DMS53 (cell line): ENCODE measurements at regions not wholly inside any gene's neighbourhood (a gene's known extent, or its start where the extent isn't known, plus 50 kb on each side); places are given as distances from the start of the nearest gene placed in this dataset.
"Not testable (repeated sequence)": the region's sequence is repeated elsewhere in the genome, so short reads cannot be mapped to it uniquely, and the experiment has no call there.

Source experiments
- DNase-seq: peaks from one replicate; lab custom pipeline; 2025; lab: John Stamatoyannopoulos, UW

GRCh38 chr12:60195483-60195882 lies 599.7 kb downstream of the SLC16A7 start:
- DNase-seq = no peak

DNA sequence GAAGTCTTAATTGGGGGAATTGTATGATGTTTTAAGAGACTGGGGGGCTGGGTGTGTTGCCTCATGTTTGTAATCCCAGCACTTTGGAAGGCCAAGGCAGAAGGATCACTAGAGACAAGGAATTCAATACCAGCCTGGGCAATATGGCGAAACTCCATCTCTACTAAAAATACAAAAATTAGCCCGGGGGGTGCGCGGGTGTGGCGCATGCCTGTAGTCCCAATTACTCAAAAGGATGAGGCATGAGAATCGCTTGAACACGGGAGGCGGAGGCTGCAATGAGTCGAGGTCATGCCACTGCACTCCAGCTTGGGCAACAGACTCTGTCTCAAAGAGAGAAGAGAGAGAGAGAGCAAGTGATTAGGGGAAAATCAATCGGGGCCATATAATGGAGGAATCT lies 600.5 kb downstream of the SLC16A7 start:
- no peak for DNase-seq

- DNase-seq = peak; percentile 16
These were observed 601.8 kb downstream of the SLC16A7 start for GRCh38 chr12:60197589-60197988.

- no peak for DNase-seq
These were observed 606.1 kb downstream of the SLC16A7 start for GRCh38 chr12:60201891-60202290.

DNA sequence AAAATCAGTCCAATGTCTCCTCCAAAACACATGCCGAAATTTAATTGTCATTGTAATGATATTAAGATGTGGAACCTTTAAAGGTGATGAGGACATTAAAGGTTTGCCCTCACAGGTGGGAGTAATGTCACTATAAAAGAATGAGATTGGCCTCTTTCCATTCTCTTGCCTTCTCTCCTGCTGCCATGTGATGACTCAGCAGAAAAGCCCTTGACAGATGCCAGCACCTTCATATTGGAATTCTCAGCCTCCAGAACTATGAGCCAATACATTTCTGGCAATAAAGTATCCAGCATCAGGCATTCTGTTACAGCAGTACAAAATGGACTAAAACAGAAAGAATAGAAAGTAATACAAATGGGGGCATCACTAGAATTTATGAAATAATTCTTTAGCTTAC lies 609.7 kb downstream of the SLC16A7 start:
- peak; percentile 73 for DNase-seq

DNA sequence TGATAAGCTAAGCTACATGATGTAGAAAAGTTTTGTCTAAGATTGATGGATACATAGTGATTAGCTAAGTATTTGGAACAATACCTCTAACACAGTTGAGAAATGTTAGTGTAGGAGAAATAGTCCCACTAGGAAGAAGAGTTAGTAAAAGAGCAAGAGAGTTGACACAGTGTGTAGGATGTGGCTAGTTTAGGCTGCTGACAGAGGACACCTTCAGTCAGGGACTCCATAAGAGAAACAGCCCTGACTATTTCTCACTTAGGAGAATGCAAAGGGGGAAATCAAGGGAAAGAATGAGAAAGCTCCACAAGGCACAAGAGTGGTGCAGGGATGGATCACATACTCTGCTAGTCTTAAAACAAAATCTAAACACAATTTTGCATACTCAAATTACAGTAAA lies 613.7 kb downstream of the SLC16A7 start:
- DNase-seq = peak; percentile 51

DNA sequence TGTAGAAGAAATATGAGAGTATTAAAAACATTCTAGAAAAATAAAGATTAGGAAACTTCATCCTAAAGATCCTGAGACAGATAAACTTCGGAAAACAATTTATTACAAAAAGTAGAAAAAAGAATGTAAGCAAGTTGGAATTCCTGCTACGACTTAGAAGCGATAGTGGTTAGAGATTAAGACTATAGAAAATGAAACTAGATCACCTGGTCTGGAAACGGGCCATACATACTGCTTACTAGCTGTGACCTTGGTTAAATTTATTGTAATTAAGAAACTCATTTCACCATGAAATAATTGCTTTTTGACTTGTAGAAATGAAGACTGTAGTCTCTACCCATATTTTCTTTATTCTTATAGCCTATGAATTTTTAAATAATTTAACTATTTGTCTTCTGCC lies 614.1 kb downstream of the SLC16A7 start:
- DNase-seq = peak; percentile 58

DNA sequence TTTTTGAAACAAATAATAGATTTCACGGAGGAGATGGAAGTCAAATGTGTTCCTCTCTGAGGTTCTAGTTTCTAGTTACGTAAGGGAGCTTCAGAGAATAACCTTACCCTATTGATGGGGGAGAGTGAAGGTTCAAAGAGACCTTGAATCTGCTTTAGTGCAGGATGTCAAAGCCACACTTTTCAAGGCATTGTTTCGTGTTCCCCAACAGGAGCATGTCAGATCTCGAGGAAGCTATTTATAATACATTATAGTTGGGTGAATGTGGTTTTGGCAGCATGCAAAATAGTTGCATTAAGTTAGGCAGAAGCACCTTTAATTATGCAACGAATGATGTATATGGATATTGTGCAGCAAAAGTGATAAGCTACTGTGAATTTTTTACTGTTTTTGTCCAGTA lies 614.9 kb downstream of the SLC16A7 start:
- peak; percentile 36 for DNase-seq

GRCh38 chr12:60211244-60211643 lies 615.4 kb downstream of the SLC16A7 start:
- DNase-seq = no peak

DNA sequence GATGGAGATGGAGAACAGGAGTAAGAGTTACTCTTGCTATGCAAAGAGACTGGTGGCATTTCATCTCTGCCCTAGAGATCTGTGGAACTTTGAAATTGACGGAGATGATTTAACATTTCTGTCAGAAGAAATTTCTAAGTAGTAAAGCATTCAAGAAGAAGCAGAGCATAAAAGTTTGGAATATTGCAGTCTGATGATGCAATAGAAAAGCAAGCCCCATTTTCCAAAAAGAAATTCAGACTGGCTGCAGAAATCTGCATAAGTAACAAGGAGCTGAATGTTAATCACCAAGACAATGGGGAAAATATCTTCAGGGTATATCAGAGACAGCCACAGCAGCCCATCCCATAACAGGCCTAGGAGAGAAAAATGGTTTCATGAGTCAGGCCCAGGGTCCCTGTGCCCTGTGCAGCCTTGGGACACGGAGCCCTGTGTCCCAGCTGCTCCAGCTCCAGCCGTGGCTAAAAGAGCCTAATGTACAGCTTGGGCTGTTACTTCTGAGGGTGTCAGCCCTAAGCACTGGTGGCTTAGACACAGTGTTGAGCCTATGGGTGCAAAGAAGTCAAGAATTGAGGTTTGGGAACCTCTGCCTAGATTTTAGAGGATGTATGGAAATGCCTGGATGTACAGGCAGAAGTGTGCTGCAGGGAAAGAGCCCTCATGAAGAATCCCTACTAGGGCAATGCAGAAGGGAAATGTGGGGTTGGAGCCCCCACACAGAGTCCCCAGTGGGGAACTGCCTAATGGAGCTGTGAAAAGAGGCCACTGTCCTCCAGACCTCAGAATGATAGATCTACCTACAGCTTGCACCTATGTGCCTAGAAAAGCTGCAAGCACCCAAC lies 616.6 kb downstream of the SLC16A7 start:
- no peak for DNase-seq

- not testable (repeated sequence) for DNase-seq
These were observed 617.4 kb downstream of the SLC16A7 start for GRCh38 chr12:60213272-60213671.

DNA sequence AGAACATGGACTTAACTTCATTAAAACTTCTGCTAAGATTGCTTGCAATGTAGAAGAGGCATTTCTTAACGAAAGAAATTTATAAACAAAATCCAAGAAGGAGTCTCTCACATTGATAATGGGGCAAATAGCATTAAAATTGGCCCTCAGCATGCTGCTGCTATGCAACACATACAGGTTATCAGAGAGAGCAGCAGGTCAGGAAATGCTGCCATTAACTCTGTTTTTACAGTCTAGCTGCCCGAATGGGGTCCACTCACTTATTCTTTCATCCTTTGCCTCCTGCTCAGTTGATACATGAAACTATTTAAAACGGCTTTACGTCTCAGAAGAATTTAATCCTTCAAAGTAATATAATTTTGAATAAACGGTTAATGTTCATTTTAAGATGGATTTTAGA lies 620.4 kb downstream of the SLC16A7 start:
- DNase-seq = no peak

DNA sequence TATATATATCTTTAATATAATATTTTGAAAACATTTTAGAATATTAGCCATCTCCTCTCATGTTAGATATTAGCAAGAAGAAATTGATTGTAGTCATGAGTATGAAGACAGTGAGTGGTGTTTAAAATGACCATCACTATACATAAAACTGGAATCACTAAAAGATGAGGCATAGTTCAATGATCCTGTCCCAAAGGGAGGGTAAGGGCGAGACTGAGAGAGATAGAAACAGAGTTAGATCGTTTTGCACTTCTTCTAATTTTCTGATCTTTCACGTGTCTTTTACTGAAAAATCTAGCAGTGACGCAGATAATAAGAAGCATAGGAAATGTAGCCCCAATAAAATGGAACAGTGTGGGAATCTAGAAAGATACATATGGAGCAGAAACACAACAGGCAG lies 627.4 kb downstream of the SLC16A7 start:
- DNase-seq = no peak

- no peak for DNase-seq
These were observed 629.6 kb downstream of the SLC16A7 start for GRCh38 chr12:60225216-60226000.

DNA sequence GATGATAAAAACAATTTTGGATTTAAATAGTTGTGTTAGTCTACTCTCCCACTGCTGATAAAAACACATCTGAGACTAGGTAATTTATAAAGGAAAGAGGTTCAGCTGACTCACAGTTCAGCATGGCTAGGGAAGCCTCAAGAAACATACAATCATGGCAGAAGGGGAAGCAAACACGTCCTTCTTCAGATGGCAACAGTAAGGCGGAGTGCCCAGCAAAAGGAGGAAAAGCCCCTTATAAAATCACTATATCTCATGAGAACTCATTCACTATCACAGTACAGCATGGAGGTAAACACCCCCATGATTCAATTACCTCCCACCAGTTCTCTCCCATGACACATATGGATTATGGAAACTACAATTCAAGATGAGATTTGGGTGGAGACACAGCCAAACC lies 632.1 kb downstream of the SLC16A7 start:
- no peak for DNase-seq

DNA sequence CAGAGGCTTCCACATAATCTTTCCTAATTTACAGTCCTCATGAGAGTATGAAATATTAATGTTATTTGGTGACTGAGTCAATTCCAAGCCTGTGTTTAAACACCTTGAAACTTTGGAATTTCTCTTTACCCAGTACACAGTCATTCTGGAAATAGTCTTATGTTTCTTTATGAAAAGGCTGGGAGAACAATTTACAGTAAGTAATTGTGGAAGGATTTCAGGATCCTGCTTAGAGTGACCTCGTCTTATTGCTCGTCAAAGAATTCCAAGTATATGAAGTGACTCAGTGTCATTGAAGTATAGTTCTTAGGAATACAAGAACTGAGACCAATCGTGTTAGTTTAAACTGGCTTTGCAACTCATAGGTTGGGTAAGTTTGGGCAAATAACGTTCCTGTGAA lies 634.2 kb downstream of the SLC16A7 start:
- no peak for DNase-seq

DNA sequence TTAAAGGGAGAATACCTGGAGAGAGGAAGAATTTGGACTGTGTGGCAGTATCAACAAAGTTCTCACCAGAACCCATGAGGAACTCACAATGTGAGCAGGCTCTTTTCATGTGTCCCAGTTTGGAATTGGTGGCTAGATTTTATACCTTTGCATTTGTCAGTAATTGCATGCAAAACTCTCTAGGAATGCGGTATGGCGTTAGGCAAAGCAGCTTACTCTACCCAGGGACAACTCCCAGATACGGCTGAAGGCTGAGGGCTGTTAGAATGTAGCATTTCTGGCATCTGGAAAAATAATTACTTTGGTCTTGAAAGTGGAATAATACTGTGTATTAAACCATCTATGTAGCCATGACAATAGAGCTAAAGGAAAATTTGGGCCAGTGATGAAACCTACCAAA lies 635.5 kb downstream of the SLC16A7 start:
- DNase-seq = no peak

DNA sequence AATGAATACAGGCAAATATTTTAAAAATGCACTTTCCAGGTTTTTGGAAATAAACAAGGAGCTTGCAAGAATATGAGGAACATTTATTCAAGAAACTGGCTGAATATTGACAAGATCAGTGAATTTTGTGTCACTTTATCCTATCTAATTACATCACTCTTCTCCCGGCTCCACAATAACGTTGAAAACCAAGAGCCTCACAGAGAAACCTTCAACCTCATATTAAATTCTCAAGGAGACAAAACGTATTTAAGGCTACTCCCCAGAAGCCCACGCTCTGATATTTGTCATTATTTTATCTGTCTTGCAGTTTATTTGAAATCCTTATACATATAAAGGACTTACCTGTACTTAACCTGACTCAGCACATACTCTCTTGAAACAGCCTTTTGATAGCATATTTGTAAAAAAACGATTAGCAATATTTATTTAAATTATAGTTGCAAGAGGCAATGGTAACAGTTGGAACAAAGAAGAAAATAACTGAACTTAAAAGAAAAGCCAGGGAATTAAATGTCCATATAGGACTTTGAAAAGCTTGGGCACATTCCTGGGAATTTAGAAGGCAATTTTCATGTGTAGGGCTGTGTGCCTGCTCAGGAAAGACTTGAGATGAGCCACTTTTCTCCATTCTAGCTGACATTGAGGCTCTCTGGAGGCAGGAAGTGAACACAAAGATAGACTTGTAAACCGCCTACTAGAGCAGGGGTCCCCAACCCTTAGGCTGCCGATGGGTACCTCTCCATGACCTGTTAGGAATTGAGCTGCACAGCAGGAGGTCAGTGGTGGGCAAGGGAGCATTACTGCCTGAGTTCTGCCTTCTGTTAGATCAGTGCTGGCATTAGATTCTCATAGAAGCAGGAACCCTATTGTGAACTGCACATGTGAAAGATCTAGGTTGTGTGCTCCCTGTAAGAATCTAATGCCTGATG lies 636.4 kb downstream of the SLC16A7 start:
- DNase-seq = no peak

GRCh38 chr12:60234611-60235195 lies 638.9 kb downstream of the SLC16A7 start:
- DNase-seq = not testable (repeated sequence)

GRCh38 chr12:60235261-60235660 lies 639.4 kb downstream of the SLC16A7 start:
- DNase-seq = no peak

DNA sequence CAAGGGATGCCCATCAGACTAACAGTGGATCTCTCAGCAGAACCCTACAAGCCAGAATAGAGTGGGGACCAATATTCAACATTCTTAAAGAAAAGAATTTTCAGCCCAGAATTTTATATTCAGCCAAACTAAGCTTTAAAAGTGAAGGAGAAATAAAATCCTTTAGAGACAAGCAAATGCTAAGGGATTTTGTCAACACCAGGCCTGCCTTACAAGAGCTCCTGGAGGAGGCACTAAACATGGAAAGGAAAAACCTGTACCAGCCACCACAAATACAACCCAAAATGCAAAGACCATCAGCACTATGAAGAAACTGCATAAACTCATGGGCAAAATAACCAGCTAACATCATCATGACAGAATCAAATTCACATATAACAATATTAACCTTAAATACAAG lies 640.6 kb downstream of the SLC16A7 start:
- not testable (repeated sequence) for DNase-seq

DNA sequence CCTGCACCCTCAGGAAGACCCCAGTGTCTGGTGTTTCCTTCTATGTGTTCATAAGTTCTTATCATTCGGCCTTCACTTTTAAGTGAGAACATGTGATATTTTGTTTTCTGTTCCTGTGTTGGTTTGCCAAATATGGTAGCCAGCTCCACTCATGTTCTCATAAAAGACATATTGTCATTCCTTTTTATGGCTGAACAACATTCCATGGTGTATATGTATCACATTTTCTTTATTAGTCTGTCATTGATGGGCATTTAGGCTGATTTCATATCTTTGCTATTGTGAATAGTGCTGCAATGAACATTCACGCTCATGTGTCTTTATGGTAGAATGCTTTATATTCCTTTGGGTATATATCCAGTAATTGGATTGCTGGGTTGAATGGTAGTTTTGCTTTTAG lies 645.1 kb downstream of the SLC16A7 start:
- no peak for DNase-seq
